Astrocyte of the cerebellum (primary cell): ENCODE measurements at regions not wholly inside any gene's neighbourhood (a gene's known extent, or its start where the extent isn't known, plus 50 kb on each side); places are given as distances from the start of the nearest gene placed in this dataset.

Source experiments
- DNase-seq: peaks from one replicate; pipeline ENCODE4 v3.0.0-alpha.2; 2011; ENCODE audit warnings: low read depth
- H3K4me3 ChIP-seq: 2 replicates; pipeline ENCODE4 v1.5.1; 2011; ENCODE audit warnings: mild to moderate bottlenecking, low read depth, low read length, moderate library complexity
- in situ Hi-C: cut with HindIII; loops from 2 replicates; pipeline ENCODE4 v1.10.0; 2017; ENCODE audit warnings: low sequenced_read_pairs
- TF ChIP-seq, protein P1 (sequence below): IDR thresholded peaks from 2 replicates; pipeline ENCODE4 v1.5.1; 2012; ENCODE audit warnings: low read length, low read depth, moderate library complexity, mild to moderate bottlenecking; ENCODE audit errors: missing control alignments

DNA sequence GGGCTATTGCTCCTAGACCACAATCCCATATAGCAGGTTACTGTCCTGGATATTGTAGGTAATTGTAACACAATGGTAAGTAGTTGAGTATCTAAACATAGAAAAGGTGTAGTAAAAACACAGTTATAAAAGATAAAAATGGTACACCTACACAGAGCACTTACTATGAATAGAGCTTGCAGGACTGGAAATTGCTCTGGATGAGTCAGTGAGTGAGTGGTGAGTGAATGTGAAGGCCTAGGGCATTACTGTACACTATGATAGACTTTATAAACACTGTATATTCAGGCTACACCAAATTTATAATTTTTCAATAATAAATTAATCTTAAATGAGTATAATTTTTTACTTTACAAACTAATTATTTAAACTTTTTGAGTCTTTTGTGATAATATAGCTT lies 425.7 kb downstream of the PABPC4L start:
- no peak for DNase-seq
- H3K4me3 ChIP-seq = no peak overlapping the region
- TF ChIP-seq, protein P1, sequence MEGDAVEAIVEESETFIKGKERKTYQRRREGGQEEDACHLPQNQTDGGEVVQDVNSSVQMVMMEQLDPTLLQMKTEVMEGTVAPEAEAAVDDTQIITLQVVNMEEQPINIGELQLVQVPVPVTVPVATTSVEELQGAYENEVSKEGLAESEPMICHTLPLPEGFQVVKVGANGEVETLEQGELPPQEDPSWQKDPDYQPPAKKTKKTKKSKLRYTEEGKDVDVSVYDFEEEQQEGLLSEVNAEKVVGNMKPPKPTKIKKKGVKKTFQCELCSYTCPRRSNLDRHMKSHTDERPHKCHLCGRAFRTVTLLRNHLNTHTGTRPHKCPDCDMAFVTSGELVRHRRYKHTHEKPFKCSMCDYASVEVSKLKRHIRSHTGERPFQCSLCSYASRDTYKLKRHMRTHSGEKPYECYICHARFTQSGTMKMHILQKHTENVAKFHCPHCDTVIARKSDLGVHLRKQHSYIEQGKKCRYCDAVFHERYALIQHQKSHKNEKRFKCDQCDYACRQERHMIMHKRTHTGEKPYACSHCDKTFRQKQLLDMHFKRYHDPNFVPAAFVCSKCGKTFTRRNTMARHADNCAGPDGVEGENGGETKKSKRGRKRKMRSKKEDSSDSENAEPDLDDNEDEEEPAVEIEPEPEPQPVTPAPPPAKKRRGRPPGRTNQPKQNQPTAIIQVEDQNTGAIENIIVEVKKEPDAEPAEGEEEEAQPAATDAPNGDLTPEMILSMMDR = no peak
- in situ Hi-C loops = no loop called here

DNA sequence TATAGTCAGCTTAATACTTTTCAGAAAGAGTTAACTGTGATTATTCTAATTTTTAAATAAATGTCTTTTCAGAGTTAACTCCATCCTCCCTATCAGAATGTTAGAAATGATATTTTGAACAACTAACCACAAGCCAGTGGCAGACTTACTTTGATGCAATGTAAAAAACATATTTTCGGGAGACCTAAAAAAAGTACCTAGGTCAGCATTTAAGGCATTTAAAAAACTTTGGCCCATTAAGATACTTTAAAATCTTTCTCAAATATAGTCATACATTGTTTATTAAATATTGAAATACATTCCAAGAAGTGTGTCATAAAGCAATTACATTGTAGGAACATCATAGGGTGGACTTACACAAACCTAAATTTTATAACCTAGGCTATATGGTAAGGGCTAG lies 426.1 kb downstream of the PABPC4L start:
- TF ChIP-seq, protein P1 = no peak
- DNase-seq = no peak
- H3K4me3 ChIP-seq = no peak overlapping the region
- in situ Hi-C loops = no loop called here

DNA sequence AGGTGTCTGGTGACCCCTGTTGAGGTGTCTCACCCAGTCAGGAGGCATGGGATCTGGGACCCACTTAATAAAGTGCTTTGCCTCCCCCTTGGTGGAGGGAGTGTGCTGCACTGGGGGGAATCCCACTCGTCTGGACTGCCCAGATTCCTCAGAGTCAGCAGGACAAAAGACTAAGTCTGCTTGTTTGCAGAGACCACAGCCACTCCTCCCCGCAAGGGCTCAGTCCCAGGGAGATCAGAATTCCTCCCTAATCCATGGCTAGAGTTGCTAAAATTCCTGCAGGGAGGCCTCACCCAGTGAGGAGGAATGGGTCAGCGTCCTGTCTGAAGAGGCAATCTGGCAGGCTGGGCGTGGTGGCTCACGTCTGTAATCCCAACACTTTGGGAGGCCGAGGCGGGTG lies 442.2 kb downstream of the PABPC4L start:
- no peak for DNase-seq
- H3K4me3 ChIP-seq = no peak overlapping the region
- in situ Hi-C loops = no loop called here
- TF ChIP-seq, protein P1 = no peak

DNA sequence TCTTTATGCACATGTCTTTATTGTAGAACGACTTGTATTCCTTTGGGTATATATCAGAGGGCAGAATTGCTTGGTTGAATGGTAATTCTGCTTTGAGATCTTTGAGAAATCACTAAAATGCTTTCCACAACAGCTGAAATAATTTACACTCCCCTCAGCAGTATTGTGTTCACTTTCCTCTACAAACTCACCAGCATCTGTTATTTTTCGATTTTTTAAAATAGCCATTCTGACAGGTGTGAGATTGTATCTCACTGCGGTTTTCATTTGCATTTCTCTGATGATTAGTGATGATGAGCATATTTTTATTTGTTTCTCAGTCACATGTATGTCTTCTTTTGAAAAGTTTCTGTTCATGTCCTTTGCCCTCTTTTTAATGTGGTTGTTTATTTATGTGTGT lies 459.8 kb downstream of the PABPC4L start:
- TF ChIP-seq, protein P1 = no peak

DNA sequence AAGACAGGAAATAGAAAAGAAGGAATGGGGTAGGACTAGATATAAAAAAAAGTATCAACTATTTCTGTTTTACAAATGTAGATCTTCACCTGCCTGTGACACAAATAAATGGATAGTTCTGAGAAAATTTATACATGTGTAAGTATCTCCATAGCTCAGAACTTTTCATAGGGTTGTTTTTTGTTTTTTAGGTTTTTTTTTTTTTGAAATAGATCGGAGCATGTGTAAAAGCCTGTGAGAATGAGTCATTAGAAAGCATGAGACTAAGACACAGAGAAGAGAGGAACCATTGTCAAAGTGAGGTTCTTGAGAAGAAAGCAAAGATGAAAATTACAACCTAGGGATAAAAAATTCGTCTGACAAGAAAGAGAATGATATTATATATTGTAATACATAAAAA lies 481.6 kb downstream of the PABPC4L start:
- no peak for DNase-seq
- in situ Hi-C loops = no loop called here
- TF ChIP-seq, protein P1 = no peak
- no peak overlapping the region for H3K4me3 ChIP-seq

More for the DNA sequence above, 459.8 kb downstream of the PABPC4L start:
- in situ Hi-C loops = no loop called here
- no peak for DNase-seq
- no peak overlapping the region for H3K4me3 ChIP-seq

DNA sequence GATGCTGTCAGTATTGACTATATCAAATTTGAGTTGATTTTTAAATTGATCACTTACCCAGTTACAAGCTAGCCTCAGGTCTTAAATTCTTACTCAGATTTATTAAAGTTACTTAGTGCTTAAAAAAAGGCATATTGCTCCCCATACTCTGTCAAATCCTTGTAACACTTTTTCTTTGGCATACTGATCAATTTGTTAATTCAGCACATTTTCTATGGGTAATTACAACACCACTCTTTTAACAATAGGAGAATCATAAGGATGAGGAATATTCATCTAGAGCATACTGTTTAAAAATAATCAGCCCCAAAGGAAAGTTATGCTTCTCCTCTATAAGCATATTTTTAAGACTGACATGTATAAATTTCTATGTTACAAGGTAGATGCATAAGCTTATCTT lies 482.5 kb downstream of the PABPC4L start:
- DNase-seq = no peak
- in situ Hi-C loops = no loop called here
- H3K4me3 ChIP-seq = no peak overlapping the region

DNA sequence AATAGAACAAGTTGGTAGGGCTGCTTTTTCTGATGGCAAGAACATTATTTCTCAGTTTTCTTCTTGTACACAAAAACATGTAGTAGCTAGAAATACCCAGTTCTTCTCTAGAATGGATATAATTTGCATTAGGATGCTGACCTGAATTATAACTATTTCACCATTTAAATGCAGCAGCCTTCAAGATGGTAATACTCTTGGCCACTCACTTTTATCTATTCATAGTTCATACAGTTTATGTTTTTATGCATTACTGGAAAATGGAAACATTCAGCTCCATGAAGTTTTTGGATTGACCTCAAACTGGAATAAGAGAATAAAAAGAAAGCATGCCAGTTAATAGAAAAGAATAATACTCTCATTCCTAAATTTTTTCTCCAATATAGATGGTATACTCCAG lies 487.4 kb downstream of the PABPC4L start:
- TF ChIP-seq, protein P1 = no peak
- DNase-seq = no peak
- H3K4me3 ChIP-seq = no peak overlapping the region
- in situ Hi-C loops = no loop called here

More for the DNA sequence above, 482.5 kb downstream of the PABPC4L start:
- TF ChIP-seq, protein P1 = no peak
